GM03348 (cell line): ENCODE measurements at regions not wholly inside any gene's neighbourhood (a gene's known extent, or its start where the extent isn't known, plus 50 kb on each side); places are given as distances from the start of the nearest gene placed in this dataset.
"Not testable (repeated sequence)": the region's sequence is repeated elsewhere in the genome, so short reads cannot be mapped to it uniquely, and the experiment has no call there.

Source experiments
- DNase-seq: peaks from one replicate; pipeline ENCODE4 v3.0.0; 2012; ENCODE audit warnings: low spot score

DNA sequence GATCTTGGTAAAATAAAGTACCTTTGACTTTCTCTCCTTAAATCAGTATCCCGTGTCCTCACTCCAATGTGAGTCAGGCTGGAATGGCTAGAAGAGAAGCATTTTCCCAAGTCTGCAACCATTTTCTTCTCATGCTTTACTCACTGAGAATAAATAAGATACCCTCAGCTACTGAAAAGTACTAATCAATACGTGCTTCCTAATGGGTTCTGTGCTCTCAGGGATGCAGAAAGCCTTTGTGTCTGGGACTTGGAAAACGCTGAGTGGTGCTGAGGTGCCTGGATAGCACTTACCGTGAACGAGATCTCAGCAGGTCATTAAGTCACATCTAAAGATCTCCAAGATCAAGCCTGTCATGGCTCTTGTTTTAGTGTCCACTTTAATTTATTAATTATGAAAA is 672.3 kb upstream of the C16orf82 start:
- DNase-seq: no peak

DNA sequence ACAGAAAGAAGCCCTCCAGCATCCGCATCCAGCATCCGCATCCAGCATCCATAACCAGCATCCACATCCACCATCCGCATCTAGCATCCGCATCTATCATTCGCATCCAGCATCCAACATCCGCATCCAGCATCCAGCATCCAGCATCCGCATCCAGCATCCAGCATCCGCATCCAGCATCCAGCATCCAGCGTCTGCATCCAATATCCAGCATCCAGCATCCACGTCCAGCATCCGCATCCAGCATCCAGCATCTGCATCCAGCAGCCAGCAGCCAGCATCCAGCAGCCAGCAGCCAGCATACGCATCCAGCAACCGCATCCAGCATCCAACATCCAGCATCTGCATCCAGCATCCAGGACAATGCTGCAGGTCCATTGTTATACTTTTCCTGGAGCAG is 671.0 kb upstream of the C16orf82 start:
- DNase-seq: no peak

DNA sequence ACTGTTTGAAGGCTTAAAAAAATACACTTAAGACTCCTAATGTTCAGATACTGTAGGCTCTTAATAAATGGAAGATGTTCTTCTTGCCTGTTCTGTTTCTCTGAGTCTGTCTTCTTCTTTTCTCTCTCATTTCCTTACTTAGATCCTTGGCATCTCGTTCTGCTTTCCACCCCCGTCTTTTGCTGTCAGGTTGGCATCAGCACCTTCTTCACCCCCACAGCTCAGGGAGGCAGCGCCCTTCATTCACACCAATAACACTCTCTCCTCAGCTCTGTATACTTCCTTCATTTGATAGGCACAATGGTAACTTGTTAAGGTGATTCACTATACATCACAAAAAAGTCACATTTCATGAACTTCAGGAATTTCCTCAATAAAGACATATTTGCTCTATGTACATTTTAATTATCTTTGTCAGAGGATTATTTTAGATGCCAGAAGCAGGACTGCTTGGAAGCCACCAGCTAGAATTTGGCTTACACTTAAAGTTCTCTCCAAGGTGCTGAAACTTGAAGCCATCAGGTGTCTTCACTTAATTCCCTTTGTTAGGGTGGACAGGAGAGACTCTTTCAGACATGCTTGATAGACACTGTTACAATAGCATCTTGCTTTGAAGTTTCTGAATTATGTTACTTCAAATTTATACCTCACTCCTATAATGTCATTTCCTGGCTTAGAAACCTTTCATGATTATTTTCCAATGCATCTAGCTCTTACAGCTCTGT is 670.1 kb upstream of the C16orf82 start:
- no peak for DNase-seq

- no peak for DNase-seq
Observed at GRCh38 chr16:26413780-26414179, 652.9 kb upstream of the C16orf82 start.

DNA sequence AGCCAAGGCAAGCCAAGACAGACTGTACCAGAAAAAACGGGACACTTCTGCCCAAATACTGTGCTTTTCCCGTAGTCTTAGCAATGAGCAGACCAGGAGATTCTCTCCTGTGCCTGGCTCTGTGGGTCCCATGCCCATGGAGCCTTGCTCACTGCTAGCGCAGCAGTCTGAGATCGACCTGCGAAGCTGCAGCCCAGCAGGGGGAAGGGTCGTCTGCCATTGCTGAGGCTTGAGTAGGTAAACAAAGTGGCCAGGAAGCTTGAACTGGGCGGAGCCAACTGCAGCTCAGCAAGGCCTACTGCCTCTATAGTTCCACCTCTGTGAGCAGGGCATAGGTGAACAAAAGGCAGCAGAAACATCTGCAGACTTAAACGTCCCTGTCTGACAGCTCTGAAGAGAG is 647.3 kb upstream of the C16orf82 start:
- DNase-seq: not testable (repeated sequence)

DNA sequence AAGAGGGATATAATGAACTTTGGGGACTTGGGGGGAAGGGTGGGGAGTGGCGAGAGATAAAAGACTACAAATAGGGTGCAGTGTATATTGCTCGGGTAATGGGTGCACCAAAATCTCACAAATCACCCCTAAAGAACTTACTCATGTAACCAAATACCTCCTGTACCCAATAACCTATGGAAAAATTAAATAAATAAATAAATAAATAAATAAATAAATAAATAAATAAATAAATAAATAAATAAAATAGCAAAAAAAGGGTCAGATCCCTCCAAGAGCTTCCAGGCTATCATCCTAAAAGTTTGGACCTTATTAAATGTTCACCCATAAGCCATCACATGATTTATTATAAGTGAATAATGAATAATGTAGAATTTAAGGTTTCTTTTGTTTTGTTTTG is 636.1 kb upstream of the C16orf82 start:
- DNase-seq: no peak

DNA sequence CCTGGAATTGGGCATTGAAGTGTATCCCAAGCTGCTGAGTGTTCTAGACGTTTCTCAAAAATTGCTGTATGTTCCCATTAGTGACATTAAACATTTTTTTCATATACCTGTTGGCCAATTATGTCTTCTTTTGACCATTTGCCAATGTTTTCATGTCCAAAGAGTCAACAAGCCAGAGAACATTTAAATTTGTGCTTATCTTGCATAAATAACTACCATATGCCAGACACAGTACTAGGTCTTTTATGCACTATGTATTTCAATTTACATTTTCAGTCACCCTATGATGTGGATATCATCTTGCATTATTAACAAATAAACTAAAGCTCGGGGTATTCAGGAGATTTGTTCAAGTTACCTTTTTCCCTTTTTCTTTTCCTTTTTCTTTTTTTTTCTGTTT is 632.9 kb upstream of the C16orf82 start:
- DNase-seq: no peak

GRCh38 chr16:26441178-26441577 is 625.5 kb upstream of the C16orf82 start:
- DNase-seq: no peak

DNA sequence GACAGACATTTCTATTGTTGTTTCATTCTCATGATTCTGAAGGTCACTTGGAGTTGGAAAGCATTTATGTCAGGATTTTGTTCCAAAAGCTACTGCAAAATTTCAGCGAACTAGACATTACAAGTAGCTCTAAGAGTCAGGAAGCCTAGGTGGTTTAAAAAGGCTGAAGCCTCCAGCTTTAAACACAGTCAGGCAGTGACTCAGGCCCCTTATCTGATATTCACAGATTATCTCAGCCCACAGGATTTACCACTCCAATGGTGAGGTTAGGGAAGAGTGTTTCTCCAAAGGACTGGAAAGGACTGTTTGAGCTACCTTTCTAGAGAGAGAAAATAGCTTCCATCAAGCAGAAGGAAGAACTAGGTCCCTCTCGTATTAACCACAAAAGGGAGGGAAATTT is 624.4 kb upstream of the C16orf82 start:
- DNase-seq: no peak

- no peak for DNase-seq
Observed at GRCh38 chr16:26447570-26447969, 619.2 kb upstream of the C16orf82 start.

GRCh38 chr16:26453215-26453614 is 613.5 kb upstream of the C16orf82 start:
- no peak for DNase-seq

GRCh38 chr16:26454102-26454501 is 612.6 kb upstream of the C16orf82 start:
- no peak for DNase-seq

GRCh38 chr16:26456074-26456473 is 610.7 kb upstream of the C16orf82 start:
- DNase-seq: no peak

- DNase-seq: no peak
Observed at GRCh38 chr16:26457095-26457494, 609.6 kb upstream of the C16orf82 start.

DNA sequence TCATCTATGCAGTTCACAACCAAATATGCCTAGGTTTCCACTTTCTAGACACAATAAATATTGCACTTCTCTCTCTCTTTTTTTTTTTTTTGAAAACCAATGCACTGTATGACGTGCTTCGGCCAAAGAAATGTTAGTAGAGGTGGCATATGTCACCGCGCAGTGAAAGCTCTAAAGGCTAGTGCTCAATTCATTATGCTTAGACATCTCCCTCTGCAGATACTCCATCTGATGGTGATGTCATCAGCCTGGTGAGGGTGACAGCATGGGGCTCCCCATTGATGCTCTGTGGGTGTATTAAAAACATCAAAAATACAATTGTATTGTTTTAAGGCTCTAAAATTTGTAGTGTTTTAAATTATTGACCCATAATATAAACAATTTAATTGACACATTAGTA is 608.8 kb upstream of the C16orf82 start:
- DNase-seq: no peak

- no peak for DNase-seq
Observed at GRCh38 chr16:26464576-26465266, 602.0 kb upstream of the C16orf82 start.

- DNase-seq: not testable (repeated sequence)
Observed at GRCh38 chr16:26474405-26474804, 592.3 kb upstream of the C16orf82 start.

DNA sequence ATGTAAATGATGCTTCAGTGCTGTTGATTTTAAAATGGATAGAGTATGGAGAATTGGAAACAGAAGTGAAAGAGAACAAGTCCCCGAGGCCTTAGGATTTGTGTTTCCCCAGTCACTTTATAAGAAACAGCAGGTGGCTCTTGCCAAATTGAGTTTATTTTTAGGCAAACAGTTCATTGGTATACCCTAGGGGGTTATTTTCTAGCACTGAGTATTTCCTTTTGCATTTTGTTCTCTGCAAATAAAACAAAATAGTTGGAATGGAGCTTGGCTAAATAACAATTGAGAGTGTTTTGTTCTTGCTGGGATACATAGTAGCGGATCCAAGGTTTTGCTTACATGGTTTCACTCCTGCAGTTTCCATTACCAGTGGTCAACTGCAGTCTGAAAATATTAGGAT is 591.1 kb upstream of the C16orf82 start:
- DNase-seq: no peak

GRCh38 chr16:26491101-26491670 is 575.5 kb upstream of the C16orf82 start:
- no peak for DNase-seq

GRCh38 chr16:26491962-26492361 is 574.8 kb upstream of the C16orf82 start:
- no peak for DNase-seq

GRCh38 chr16:26493751-26494150 is 573.0 kb upstream of the C16orf82 start:
- no peak for DNase-seq

- DNase-seq: no peak
Observed at GRCh38 chr16:26497896-26498295, 568.8 kb upstream of the C16orf82 start.

- DNase-seq: no peak
Observed at GRCh38 chr16:26500326-26500725, 566.4 kb upstream of the C16orf82 start.

DNA sequence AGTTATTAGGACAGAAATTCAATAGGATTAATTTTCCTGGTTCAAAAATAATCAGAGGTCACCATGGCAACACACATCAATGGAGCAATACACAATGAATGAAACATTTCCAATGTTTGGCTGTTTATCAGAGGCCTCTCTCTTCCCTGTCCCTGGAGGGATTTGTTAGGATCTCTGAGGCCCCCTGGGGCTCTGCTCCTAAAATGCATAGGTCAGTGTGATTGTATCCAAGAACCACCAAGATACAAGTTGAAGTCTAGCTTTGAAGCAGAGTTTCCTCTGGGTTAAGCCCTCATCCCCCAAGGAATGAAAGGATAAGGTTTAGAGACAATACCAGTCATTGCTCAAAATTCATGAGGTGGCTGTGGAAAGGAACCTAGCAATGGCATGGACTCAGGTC is 561.2 kb upstream of the C16orf82 start:
- DNase-seq: no peak
